ENCODE measurements at regions not wholly inside any gene's neighbourhood (a gene's known extent, or its start where the extent isn't known, plus 50 kb on each side); places are given as distances from the start of the nearest gene placed in this dataset.

DNA sequence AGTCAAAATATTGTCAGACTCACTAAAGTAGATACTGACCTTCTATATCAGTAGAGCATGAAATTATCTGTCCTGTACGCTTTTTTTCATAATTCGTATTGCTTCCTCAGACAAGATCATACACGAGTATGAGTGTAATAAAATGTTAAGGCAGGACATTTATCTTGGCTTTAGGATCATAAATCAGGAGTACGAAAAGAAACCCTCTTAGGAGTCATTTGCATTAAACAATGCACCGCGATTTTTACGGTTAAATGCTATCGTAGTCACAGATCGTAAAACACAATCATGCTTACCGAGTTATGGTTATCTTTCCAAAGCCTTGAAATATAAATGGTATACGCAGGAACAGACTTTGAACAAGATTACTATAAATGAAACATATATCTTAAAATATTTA, 510.3 kb upstream of the ROBO1 start:
- DNase-seq = no peak

DNA sequence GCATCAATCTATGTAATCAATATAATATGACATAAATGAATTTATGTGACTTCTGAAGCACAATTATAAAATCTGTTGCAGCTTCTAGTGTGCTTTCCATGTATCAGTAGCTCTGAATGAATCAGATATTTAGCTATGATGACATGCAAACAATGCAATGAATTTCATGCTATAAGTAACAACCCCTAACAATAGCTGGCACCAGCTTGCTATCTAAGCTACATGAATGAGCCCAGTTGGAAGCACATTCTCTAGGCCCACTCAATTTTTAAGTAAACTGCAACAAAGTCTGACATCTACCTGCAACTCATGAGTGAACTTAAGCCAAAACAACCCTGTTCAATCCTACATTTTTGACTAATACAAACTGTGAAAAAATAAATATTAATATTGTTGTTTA, 507.3 kb upstream of the ROBO1 start:
- DNase-seq = no peak

DNA sequence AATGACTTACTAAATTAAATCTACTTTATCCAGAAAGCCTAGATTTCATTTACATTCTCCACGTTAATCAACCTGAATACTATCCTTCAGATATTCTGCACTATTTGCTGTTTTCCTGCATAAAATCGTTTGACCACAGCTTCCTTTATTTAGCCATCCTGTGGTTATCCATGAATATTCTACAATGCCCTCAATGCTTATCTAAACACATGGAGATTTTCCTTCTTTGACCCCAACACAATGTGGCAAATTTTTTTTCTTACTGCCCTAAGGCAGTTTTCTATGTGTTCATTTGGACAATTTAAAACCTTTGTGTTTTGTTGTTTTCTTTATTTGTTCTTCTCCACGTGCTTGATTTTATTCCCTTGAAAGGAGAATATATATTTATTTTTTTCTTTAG, 495.5 kb upstream of the ROBO1 start:
- no peak for DNase-seq

DNA sequence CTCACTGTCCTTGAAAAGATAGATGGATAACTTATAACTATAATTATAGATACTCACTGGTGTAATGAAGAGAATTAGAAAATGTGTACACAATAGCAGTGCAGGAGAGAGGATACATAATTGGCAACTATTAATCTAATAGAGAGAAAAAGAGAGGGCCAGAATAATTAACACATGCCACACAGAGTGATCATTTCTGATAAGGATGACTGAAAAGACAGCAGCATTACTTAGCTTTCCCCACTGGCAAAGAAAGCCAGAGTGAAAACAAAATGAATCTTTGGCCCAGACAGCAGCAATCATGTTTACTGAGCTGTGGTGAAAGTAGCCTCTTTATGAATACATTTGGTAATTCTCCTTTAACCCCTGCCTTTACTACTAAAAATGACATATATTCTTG, 493.3 kb upstream of the ROBO1 start:
- DNase-seq = no peak

DNA sequence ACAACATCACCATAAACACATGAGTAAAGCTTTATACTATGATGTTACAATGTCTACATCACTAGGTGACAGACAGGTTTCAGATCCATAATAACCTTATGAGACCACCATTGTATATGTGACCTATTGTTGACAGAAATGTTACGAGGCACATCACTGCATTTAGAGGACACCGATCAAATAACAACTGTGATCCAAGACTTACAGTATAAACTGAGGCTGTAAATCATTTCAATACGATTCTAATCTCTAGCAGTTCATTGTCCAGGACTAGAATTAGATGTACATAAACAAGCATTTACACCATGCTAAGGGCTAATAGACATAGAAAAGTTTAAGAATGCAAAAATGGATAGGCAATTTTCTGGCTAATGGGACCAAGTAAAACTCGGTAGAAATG, 491.9 kb upstream of the ROBO1 start:
- DNase-seq = no peak

DNA sequence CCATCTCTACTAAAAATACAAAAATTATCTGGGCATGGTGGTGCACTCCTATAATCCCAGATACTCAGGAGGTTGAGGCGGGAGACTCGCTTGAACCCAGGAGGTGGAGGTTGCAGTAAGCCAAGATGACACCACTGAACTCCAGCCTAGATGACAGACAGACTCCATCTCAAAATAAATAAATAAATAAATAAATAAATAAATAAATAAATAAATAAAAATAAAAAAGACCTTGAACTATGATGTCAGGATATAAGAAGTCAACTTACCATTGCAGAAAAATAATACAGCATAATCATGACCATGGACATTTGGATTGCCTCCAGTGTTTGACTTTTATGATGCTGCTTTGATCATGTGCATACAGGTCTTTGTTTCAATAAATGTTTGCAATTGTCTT, 484.3 kb upstream of the ROBO1 start:
- DNase-seq = no peak

DNA sequence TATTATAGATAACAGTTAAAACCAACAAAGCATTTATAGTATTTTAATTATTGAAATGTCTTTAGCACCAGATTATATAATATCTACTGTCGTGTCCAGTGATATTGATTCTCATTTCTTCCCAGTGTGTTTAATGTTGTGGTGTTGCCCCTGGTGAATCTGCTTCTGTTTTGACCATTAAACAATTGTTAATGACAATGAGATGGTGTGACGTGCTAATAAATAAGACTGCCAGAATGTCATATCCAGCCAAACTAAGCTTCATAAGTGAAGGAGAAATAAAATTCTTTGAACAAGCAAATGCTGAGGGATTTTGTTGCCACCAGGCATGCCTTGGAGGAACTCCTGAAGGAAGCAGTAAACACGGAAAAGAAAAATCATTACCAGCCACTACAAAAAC, 480.0 kb upstream of the ROBO1 start:
- no peak for DNase-seq

DNA sequence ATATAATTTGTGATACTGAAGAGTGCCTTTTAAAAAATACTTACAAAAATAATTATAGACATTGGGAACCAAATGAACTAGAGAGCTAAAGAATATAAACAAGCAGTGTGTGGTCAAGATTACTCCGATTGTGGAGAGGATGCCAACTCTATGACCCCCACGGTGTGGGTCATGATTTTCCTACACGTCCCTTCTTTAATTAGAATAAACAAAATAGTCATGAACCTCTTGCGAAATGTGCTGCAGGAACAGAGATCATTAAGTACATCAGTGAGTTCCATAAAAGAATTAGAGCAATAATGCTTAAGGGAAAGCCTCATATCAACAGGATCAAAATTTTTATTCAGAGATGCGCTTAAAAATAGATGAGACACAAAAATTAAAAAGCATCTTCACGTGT, 476.6 kb upstream of the ROBO1 start:
- no peak for DNase-seq

DNA sequence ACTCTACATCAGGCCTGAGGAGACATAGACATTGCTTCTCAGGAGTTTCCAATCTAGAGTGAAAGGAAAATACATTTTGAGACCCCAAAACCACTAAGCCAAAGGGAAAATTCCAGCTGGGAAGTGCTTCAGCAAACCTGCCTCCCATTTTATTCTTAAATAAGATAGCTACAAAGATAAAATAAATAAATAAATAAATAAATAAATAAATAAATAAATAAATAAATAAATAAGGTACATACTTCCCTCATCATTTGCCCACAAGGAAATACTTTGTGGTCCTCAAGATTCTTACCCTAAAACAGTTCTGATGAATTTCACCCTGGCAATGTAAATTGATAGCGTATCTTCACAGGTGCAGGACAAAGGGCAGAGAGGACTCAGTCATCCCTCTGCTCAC, 474.0 kb upstream of the ROBO1 start:
- no peak for DNase-seq

DNA sequence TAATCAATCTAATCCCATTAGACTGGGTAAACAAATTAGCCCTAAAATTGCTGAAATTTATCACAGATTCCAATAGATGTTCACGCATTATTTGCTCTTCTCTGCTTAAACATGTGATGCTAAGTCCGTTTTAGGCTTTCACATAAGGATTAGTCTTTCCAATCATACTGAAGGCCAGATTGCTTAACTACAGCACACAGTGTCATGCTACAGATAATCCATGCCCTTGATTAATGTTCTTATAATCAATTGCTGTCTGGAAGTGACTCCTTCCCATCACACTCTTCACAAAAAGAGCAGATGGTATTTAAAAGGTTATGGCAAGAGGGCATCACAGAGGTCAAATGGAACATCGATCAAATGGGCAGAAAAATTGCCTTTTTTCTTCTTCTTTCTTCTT, 471.5 kb upstream of the ROBO1 start:
- DNase-seq = no peak

DNA sequence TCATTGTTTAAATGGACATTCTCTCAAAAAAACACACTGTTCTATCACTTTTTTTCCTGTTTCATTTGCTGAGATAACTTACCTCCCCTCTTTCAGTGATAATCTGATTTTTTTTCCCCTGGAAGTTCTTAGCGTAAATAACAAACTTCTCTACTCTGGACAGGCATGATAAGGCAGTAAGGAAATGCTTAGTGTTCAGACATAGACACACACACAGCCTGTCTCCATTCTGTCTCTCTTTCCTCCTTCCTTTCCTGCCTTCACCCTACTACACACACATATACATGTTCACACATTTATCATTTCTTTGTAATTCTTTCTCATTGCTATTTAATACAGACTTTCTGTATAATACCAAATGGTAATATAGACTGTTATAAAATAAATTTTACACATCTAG, 470.8 kb upstream of the ROBO1 start:
- DNase-seq = peak; percentile 13

DNA sequence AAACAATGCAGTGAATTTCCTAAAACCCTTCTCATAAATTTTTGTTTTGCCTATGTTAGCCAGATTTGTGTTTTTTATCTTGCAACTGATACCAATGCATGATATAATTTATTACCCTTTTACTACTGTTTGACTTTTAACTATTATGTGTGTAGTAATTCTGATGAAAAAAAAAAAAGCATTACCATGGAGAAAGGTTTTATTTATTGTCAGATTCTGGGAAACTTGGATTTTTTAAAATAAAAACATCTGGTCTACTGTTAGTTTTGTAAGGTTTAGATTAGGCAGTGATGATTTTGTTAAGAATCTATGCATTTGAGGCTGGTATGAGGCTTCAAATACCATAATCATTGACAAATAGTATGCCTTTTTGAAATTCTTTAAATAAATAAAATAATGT, 470.4 kb upstream of the ROBO1 start:
- peak; percentile 73 for DNase-seq

DNA sequence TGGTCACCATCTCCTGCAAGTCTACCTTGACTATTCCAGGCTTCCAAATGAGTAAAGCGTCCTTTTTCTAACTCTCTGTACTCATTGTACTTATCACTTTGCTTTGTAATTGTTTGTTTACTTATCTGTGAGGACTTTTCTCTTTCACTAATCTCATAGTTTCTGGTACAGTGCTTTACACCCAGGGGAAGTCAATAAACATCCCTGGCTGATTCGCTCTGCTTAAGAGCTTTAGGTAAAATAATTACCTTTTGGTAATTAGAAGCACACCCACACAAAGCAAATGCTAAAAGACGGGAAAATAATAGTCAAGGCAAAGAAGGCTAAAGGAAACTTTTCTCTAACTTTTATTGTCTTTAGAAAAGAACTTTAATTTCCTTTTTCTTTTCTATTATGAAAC, 466.9 kb upstream of the ROBO1 start:
- no peak for DNase-seq

DNA sequence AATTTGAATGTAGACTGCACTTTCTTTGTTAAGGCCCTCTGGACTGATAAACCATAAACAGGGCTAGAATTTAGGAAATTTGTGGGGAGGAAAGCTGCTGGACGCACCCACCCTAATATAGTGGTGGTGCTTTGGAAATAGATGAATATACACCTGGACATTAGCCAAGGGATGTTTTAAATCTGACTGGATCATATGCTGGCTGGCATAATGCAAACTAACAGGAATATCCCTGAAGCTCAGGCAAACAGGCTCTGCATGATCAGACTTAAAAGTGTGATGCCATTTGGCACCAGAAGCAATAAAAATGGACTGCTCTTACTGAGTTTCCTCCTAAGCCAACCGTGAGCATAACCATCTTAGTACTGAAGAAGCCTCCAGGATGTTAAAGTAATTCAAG, 465.8 kb upstream of the ROBO1 start:
- DNase-seq = peak; percentile 9

DNA sequence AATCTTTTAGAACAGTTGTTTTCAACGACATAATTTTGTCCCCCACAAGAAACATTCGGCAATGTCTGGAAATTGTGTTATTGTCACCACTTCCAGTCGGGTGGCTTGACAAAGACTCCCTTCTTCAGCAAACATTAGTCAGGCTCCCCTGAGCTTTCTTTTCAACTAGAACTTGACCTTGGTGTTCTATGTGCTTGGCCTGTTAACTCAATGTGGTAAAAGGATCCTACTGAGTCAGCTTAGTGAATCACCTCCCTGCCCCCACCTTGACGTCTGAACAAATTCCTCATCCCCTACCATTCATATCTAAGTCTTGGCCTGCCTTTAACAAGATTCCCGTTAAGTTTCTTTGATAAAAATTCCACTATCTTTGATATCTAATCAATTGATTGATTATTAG, 465.0 kb upstream of the ROBO1 start:
- peak; percentile 94 for DNase-seq

DNA sequence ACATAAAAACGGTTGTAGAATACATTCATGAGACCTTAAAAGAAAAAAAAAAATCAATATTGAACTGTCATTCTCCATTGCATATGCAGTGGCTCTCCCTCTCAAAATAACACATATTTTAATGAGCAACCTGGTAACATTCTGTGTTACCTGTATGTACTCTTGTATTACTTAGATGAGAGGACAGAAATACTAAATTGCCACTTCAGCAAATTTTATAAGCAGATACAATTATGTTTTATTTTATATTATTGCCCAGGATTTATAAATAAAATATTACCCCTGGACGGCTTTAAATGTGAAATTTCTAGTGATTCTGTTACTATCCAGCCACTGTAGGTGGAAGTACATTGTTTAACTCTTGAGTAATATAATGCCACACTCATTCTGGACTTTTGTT, 463.2 kb upstream of the ROBO1 start:
- no peak for DNase-seq

DNA sequence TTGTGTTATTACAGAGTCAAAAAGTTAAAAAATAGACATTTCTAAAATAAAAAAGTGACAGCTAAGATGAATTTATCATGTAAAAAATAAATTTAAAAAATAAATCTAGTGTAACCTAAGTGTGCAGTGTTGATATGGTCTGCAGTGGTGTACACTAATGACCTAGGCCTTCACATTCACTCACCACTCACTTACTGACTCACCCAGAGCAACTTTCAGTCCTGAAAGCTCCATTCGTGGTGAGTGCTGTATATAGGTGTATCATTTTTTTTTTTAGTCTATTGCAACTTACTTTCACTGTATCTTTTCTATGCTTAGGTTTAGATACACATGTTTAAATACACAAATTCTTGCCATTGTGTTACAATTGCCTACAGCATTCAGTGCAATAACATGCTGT, 459.4 kb upstream of the ROBO1 start:
- peak; percentile 43 for DNase-seq

DNA sequence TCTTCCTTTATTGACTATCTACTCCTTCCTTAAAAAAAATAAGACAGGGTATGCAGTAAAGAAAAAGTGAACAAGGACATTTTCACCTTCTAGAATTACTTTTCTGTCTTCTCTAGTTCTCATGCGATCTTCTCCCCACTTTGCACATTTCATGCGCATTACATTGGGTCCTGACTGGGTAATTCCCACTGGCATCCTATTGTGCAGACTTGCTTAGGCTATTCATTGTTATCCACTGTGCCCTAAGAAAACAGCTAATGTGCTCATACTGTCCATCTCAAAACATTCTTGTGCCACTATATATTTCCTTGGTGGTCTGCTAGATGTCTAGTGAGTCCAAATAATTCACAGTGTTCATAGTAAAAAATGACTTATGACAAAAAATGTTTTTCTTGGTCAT, 447.4 kb upstream of the ROBO1 start:
- DNase-seq = no peak

DNA sequence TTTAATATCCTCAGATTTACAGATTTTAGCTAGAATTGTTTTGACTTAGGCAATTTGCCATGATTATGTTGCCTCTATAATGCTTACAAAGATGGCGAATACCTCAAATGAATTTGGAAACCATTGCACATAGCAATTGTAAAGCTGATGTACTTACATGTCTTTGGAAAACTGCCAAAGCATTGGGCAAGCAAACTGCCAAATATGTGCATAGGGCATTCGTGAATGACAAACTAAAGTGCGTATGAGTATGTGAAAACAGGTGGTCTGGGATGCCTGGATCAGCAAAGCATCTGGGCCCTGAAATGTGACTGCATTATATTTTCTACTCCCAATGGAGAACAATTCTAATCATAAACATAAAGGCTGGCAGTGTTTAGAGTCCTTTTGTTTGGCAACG, 445.3 kb upstream of the ROBO1 start:
- DNase-seq = peak; percentile 12

DNA sequence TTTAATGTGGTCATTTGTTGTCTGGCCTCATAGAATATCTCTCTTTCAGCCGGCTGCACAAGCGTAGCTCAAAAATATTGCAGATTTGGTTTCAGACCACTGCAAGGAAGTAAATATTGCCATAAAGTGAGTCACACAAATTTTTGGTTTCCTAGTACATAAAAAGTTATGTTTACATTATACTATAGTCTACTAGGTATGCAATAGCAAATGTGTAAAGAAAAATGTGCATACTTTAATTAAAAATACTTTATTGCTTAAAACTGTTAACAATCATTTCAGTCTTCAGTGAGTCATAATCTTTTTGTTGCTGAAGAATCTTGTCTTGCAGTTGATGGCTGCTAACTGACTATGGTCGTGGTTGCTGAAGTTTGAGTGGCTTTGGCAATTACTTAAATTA, 425.1 kb upstream of the ROBO1 start:
- peak; percentile 46 for DNase-seq

DNA sequence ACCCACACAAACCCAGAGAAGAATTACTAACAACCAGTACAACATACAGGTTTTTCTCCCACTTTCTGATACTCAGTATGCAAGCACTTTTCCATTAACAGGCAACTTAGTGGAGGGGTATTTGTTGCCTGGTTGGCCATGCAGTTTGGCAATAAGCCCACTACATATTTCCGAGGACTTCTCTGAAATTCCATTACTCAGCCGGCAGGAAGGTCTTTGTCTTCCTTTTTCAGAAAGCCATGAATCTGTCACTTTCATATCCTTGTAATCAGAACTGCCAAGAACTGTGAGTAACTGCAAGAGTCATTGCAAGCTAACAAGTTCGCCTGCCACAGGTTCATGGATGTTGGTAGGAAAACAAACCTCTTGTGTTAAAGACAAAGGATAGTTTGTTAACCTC, 422.3 kb upstream of the ROBO1 start:
- DNase-seq = peak; percentile 96

DNA sequence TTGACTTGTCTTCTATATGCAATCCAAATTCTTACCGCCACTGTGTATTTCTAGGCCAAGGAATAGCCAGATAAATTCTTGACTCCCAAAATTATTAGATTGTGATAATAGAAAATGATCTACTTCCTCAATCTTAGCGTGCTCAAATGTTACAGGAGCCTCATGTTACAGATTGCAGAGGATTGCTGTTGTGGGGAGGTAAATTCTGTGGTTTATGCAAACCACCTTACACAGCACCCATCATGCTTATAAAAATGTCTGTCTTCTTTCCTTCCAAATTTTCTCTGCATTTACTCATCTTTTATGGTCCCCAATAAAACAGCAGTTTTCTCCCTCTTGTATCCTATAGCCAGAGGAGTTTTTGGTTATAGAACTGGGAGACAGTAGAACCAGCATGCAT, 420.2 kb upstream of the ROBO1 start:
- DNase-seq = peak; percentile 68

DNA sequence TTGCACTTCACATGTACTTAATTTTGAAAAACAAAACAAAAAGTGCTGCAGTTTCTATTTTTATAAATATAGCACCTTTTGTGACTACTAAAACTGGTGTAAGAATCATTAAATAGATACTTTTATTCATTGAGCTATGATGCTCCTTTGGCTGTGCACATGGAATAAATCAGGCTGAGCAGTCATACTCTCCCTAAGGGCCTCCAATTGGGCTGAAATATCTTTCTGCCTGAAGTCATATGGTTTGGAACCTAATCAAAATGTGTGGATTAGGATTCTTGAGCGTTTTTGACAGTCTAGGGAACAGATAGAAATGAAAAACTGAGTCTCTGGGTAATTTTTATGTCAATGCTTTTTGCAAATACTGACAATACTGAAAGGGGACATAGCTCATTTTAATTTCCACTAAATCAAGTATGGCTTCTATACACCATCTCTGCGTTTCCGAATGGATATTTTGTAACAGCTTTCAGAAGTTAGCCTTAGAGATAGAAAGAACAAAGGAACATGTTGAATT, 392.2 kb upstream of the ROBO1 start:
- peak; percentile 38 for DNase-seq

DNA sequence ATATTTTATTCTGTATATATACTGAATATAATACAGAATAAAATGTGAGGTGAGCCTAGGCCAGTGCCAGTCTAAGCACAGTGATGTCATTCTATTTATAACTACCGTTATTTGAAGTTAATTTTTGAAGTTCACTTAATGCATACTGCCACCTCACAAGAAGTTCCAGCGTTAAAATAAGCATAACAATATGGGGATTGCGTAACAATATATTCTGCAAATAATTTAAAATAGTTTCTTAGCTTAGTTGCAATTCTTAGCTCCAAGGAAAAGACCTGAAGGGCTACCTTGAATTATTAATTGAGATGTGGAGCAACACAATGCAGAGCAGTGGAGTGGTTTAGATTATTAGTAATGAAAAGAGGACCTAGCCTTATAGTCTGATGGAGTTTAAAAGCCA, 390.5 kb upstream of the ROBO1 start:
- no peak for DNase-seq

DNA sequence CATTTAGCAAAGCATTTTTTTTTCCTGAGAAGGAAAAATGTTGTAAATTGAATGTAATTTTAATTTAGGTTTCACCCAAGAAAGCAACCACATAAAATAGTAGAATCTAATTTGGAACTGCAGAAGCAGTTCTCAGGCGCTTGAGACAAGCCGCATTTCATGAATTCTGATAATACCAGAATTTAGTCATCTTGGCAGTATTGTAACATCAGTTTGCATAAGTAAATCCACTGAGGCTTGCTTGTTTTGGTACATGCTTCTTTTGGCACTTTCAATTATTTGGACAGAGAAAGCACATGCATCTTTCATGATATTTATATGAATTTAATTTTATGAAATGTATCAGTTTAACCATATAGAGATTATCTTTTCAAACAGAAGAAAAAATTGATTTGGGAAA, 389.7 kb upstream of the ROBO1 start:
- no peak for DNase-seq

DNA sequence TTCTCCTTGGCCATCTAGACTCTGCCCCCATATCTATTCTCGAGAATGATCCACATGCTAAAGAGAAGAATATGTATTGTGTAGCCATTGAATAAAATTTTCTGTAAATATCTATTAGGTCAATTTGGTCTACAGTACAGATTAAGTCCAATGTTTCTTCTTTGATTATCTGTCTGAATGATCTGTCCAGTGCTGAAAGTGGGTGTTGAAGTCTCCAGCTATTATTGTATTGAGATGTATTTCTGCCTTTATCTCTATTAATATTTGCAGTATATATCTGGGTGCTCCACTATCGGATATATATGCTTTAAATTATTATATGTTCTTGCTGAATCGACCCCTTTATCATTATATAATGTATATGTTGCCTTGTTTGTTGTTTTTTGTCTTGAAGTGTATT, 384.9 kb upstream of the ROBO1 start:
- no peak for DNase-seq
